Ishikawa (cell line): ENCODE measurements at regions not wholly inside any gene's neighbourhood (a gene's known extent, or its start where the extent isn't known, plus 50 kb on each side); places are given as distances from the start of the nearest gene placed in this dataset.

Source experiments
- CEBPB ChIP-seq: IDR thresholded peaks from 2 replicates; pipeline ENCODE4 v1.6.1; 2012
- CREB1 ChIP-seq: IDR thresholded peaks from 2 replicates; pipeline ENCODE4 v1.6.1; 2012; ENCODE audit warnings: low read depth
- EGR1 ChIP-seq: IDR thresholded peaks from 2 replicates; pipeline ENCODE4 v1.6.1; 2012
- EP300 ChIP-seq: IDR thresholded peaks from 2 replicates; pipeline ENCODE4 v1.6.1; 2012; ENCODE audit warnings: borderline replicate concordance
- NFIC ChIP-seq: IDR thresholded peaks from 2 replicates; pipeline ENCODE4 v1.6.1; 2012
- RAD21 ChIP-seq: IDR thresholded peaks from 2 replicates; pipeline ENCODE4 v1.6.1; 2012; ENCODE audit warnings: low read depth
- TAF1 ChIP-seq: IDR thresholded peaks from 2 replicates; pipeline ENCODE4 v1.6.1; 2012; ENCODE audit warnings: low read depth, mild to moderate bottlenecking
- TEAD4 ChIP-seq: IDR thresholded peaks from 2 replicates; pipeline ENCODE4 v1.6.1; 2012
- YY1 ChIP-seq: IDR thresholded peaks from 2 replicates; pipeline ENCODE4 v1.6.1; 2012; ENCODE audit warnings: low read depth
- ZBTB7A ChIP-seq: IDR thresholded peaks from 2 replicates; pipeline ENCODE4 v1.6.1; 2012; ENCODE audit warnings: low read depth
- TF ChIP-seq, protein P1 (sequence below): IDR thresholded peaks from 2 replicates; pipeline ENCODE4 v1.6.1; 2012; ENCODE audit warnings: low read depth, mild to moderate bottlenecking
- TF ChIP-seq, protein P2 (sequence below): IDR thresholded peaks from 2 replicates; pipeline ENCODE4 v1.6.1; 2012
- TF ChIP-seq, protein P3 (sequence below): IDR thresholded peaks from 2 replicates; pipeline ENCODE4 v1.6.1; 2012

DNA sequence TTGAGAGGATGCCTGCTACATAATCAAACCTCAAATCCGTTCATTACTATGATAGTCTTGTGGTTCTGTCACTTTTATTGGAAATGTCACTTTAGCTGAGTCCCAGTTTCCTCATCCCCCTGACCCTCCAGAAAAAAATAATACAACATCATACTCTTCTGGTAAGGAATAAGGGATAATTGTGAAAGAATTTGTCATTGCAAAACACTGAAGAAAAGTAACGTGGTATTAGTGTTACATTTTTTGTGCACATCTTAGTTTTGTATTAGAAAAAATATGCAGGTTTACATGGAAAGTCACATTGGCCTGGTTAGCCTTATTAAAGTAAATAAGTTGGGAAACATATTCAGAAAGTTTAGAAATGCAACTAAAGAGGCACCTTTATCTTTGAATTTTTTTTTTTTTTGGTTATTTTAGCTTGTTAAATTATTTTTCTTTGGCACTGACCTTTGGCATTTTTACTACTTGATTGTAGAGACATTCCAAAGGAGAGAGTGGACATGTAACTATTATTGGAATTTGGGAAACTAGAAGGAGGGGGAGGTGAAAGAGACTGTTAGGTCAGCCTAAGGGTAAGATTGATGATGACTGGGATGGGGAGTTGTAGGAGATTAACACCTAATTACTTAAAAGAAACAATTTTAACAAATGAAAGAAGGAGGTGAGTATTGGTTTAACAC lies 462.2 kb upstream of the RARB start:
- TF ChIP-seq CREB1 (no peak), TAF1 (no peak), EP300 (no peak), RAD21 (no peak), TEAD4 (no peak), EGR1 (no peak), CEBPB (no peak), ZBTB7A (no peak), YY1 (no peak), NFIC (no peak)
- TF ChIP-seq, protein P1, sequence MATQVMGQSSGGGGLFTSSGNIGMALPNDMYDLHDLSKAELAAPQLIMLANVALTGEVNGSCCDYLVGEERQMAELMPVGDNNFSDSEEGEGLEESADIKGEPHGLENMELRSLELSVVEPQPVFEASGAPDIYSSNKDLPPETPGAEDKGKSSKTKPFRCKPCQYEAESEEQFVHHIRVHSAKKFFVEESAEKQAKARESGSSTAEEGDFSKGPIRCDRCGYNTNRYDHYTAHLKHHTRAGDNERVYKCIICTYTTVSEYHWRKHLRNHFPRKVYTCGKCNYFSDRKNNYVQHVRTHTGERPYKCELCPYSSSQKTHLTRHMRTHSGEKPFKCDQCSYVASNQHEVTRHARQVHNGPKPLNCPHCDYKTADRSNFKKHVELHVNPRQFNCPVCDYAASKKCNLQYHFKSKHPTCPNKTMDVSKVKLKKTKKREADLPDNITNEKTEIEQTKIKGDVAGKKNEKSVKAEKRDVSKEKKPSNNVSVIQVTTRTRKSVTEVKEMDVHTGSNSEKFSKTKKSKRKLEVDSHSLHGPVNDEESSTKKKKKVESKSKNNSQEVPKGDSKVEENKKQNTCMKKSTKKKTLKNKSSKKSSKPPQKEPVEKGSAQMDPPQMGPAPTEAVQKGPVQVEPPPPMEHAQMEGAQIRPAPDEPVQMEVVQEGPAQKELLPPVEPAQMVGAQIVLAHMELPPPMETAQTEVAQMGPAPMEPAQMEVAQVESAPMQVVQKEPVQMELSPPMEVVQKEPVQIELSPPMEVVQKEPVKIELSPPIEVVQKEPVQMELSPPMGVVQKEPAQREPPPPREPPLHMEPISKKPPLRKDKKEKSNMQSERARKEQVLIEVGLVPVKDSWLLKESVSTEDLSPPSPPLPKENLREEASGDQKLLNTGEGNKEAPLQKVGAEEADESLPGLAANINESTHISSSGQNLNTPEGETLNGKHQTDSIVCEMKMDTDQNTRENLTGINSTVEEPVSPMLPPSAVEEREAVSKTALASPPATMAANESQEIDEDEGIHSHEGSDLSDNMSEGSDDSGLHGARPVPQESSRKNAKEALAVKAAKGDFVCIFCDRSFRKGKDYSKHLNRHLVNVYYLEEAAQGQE = no peak
- TF ChIP-seq, protein P2, sequence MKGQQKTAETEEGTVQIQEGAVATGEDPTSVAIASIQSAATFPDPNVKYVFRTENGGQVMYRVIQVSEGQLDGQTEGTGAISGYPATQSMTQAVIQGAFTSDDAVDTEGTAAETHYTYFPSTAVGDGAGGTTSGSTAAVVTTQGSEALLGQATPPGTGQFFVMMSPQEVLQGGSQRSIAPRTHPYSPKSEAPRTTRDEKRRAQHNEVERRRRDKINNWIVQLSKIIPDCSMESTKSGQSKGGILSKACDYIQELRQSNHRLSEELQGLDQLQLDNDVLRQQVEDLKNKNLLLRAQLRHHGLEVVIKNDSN = no peak
- TF ChIP-seq, protein P3, sequence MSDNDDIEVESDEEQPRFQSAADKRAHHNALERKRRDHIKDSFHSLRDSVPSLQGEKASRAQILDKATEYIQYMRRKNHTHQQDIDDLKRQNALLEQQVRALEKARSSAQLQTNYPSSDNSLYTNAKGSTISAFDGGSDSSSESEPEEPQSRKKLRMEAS = no peak
